ENCODE measurements at regions not wholly inside any gene's neighbourhood (a gene's known extent, or its start where the extent isn't known, plus 50 kb on each side); places are given as distances from the start of the nearest gene placed in this dataset.

- Histone ChIP-seq H3K9ac (ENCODE audit: insufficient read depth, low read depth, low read length) (no peak overlapping the region), H3K27ac (ENCODE audit: extremely low read length, insufficient read depth, low read length) (no peak overlapping the region), H3K4me3 (replicated peaks in 1 of 3; ENCODE audit: insufficient read depth in 1 of 3, low read depth in 2 of 3, low read length in 3 of 3) (no peak overlapping the region), H4K20me1 (ENCODE audit: insufficient read depth, low read length) (no peaks in the 10 kb centered on the region), H2AFZ (ENCODE audit: low read length) (no peak overlapping the region), H3K27me3 (ENCODE audit: control insufficient read depth in 1 of 2, insufficient read depth in 2 of 2, low read length in 2 of 2) (no peaks in the 10 kb centered on the region; a peak in 1 of 5 replicates), H3K79me2 (ENCODE audit: insufficient read depth, low read length) (no peaks in the 10 kb centered on the region), H3K4me2 (ENCODE audit: low read depth, low read length) (no peak overlapping the region), H3K36me3 (replicated peaks in 1 of 2; ENCODE audit: control insufficient read depth in 1 of 2, insufficient read depth in 2 of 2, low read length in 2 of 2) (no peaks in the 10 kb centered on the region), H3K9me3 (ENCODE audit: low read length) (no peaks in the 10 kb centered on the region), H3K4me1 (ENCODE audit: insufficient read depth, low read length) (no peaks in the 10 kb centered on the region)
- intact Hi-C loops (cut with micrococcal nuclease; ENCODE audit: unreplicated experiment) (no loop called here), in situ Hi-C loops (cut with HindIII; ENCODE audit: extremely low pct_ligation_motif_present, low pct_unique_long_range_greater_than_20kb) (no loop called here)
- FAIRE-seq (no peak), DNase-seq (ENCODE audit: low spot score) (no peak), ATAC-seq (no peak)
- no TSS peak for BruUV-seq (replicated peaks)
- CTCF ChIA-PET (ENCODE audit: low intra/inter-chr PET ratio, low total read pairs): no interaction called here
- no peak for TF ChIP-seq KMT2B (CRISPR knock-in tag; IDR thresholded peaks at IDR 0.05)
- TF ChIP-seq TOPORS (CRISPR knock-in tag; IDR thresholded peaks at IDR 0.05): no peak
- no peak for TF ChIP-seq HDAC1 (CRISPR knock-in tag; IDR thresholded peaks at IDR 0.05)
- TF ChIP-seq, protein P1, sequence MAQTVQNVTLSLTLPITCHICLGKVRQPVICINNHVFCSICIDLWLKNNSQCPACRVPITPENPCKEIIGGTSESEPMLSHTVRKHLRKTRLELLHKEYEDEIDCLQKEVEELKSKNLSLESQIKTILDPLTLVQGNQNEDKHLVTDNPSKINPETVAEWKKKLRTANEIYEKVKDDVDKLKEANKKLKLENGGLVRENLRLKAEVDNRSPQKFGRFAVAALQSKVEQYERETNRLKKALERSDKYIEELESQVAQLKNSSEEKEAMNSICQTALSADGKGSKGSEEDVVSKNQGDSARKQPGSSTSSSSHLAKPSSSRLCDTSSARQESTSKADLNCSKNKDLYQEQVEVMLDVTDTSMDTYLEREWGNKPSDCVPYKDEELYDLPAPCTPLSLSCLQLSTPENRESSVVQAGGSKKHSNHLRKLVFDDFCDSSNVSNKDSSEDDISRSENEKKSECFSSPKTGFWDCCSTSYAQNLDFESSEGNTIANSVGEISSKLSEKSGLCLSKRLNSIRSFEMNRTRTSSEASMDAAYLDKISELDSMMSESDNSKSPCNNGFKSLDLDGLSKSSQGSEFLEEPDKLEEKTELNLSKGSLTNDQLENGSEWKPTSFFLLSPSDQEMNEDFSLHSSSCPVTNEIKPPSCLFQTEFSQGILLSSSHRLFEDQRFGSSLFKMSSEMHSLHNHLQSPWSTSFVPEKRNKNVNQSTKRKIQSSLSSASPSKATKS (CRISPR knock-in tag; IDR thresholded peaks at IDR 0.05): no peak
- TF ChIP-seq KDM5A (IDR thresholded peaks at IDR 0.05; ENCODE audit: borderline replicate concordance, low read length): no peak
- TF ChIP-seq POLR2A (IDR thresholded peaks at IDR 0.05; ENCODE audit: insufficient read depth in 1 of 2, low read depth in 2 of 2, low read length in 2 of 2): no peak
- POLR2A ChIA-PET: no interaction called here
- WGBS (ENCODE audit: low lambda C conversion rate): 47% methylated on average over 6 of the region's 6 CpGs
These were observed 111.8 kb upstream of the NUDT7 start for GRCh38 chr16:77610496-77610895.

DNA sequence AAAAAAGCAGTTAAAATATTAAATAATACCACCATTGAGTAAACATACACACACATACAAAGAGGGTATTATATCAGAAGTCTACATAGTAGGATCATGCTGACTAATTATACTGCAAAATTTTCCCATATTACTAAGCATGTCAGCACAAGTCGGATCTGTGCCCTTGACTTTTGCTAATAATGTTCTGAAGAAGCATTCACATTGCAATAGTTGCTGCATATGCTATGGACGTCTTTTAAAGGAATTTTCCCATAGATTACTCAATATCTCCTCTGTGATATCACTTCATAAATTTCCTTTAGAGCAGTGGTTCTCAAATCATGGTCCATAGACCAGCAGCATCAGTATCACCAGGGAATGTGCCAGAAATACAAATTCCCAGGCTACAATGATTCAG is 110.9 kb upstream of the NUDT7 start:
- ChIA-PET CTCF (ENCODE audit: low intra/inter-chr PET ratio, low total read pairs) (no interaction called here), POLR2A (no interaction called here)
- DNase-seq (ENCODE audit: low spot score): no peak
- Histone ChIP-seq H3K4me2 (ENCODE audit: low read depth, low read length) (no peak overlapping the region), H4K20me1 (ENCODE audit: insufficient read depth, low read length) (no peaks in the 10 kb centered on the region), H3K79me2 (ENCODE audit: insufficient read depth, low read length) (no peaks in the 10 kb centered on the region), H3K27ac (ENCODE audit: extremely low read length, insufficient read depth, low read length) (no peak overlapping the region), H3K9ac (ENCODE audit: insufficient read depth, low read depth, low read length) (no peak overlapping the region), H3K4me3 (replicated peaks in 1 of 3; ENCODE audit: insufficient read depth in 1 of 3, low read depth in 2 of 3, low read length in 3 of 3) (no peak overlapping the region), H3K9me3 (ENCODE audit: low read length) (no peaks in the 10 kb centered on the region), H2AFZ (ENCODE audit: low read length) (no peak overlapping the region), H3K27me3 (ENCODE audit: control insufficient read depth in 1 of 2, insufficient read depth in 2 of 2, low read length in 2 of 2) (no peaks in the 10 kb centered on the region; a peak in 1 of 5 replicates), H3K36me3 (replicated peaks in 1 of 2; ENCODE audit: control insufficient read depth in 1 of 2, insufficient read depth in 2 of 2, low read length in 2 of 2) (no peaks in the 10 kb centered on the region), H3K4me1 (ENCODE audit: insufficient read depth, low read length) (no peaks in the 10 kb centered on the region)
- 0% methylated on average over 2 of the region's 2 CpGs for WGBS (ENCODE audit: low lambda C conversion rate)
- in situ Hi-C loops (cut with HindIII; ENCODE audit: extremely low pct_ligation_motif_present, low pct_unique_long_range_greater_than_20kb) (no loop called here), intact Hi-C loops (cut with micrococcal nuclease; ENCODE audit: unreplicated experiment) (no loop called here)
- no TSS peak for BruUV-seq (replicated peaks)
- ATAC-seq: no peak
- FAIRE-seq: no peak
- TF ChIP-seq ZNF768 (CRISPR knock-in tag; IDR thresholded peaks at IDR 0.05): no peak
- TF ChIP-seq, protein P2, sequence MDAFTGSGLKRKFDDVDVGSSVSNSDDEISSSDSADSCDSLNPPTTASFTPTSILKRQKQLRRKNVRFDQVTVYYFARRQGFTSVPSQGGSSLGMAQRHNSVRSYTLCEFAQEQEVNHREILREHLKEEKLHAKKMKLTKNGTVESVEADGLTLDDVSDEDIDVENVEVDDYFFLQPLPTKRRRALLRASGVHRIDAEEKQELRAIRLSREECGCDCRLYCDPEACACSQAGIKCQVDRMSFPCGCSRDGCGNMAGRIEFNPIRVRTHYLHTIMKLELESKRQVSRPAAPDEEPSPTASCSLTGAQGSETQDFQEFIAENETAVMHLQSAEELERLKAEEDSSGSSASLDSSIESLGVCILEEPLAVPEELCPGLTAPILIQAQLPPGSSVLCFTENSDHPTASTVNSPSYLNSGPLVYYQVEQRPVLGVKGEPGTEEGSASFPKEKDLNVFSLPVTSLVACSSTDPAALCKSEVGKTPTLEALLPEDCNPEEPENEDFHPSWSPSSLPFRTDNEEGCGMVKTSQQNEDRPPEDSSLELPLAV (CRISPR knock-in tag; conservative IDR thresholded peaks at IDR 0.05; ENCODE audit: low read depth): no peak
- TF ChIP-seq, protein P3, sequence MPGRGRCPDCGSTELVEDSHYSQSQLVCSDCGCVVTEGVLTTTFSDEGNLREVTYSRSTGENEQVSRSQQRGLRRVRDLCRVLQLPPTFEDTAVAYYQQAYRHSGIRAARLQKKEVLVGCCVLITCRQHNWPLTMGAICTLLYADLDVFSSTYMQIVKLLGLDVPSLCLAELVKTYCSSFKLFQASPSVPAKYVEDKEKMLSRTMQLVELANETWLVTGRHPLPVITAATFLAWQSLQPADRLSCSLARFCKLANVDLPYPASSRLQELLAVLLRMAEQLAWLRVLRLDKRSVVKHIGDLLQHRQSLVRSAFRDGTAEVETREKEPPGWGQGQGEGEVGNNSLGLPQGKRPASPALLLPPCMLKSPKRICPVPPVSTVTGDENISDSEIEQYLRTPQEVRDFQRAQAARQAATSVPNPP (CRISPR knock-in tag; IDR thresholded peaks at IDR 0.05): no peak
- no peak for TF ChIP-seq MZF1 (CRISPR knock-in tag; IDR thresholded peaks at IDR 0.05; ENCODE audit: borderline replicate concordance)
- TF ChIP-seq ZBTB43 (CRISPR knock-in tag; conservative IDR thresholded peaks at IDR 0.05): no peak
- no peak for TF ChIP-seq KDM1A (CRISPR knock-in tag; IDR thresholded peaks at IDR 0.05)
- no peak for TF ChIP-seq NFYC (CRISPR knock-in tag; IDR thresholded peaks at IDR 0.05)
- no peak for TF ChIP-seq ZNF333 (CRISPR knock-in tag; IDR thresholded peaks at IDR 0.05; ENCODE audit: borderline replicate concordance)
- no peak for TF ChIP-seq NCOA5 (CRISPR knock-in tag; IDR thresholded peaks at IDR 0.05)
- TF ChIP-seq TAF1 (CRISPR knock-in tag; IDR thresholded peaks at IDR 0.05): no peak

Measured in HepG2 (cell line).